ENCODE measurements at regions not wholly inside any gene's neighbourhood (a gene's known extent, or its start where the extent isn't known, plus 50 kb on each side); places are given as distances from the start of the nearest gene placed in this dataset.

GRCh38 chr6:120804612-120805011 lies 529.7 kb downstream of the TBC1D32 start:
- no peak overlapping the region for H3K9ac ChIP-seq (ENCODE audit: low read depth, low read length)
- H3K27me3 ChIP-seq (ENCODE audit: control insufficient read depth, insufficient read depth, low read length), result no peaks in the 10 kb centered on the region
- ChIA-PET POLR2A (ENCODE audit: unreplicated experiment) (interaction anchor here (0.7 kb wide), 1 partner anchor 18 kb away, joined by 4 read pairs; no protein-coding TSS in a partner anchor), CTCF (no interaction called here)
- H3K4me1 ChIP-seq (ENCODE audit: control insufficient read depth, insufficient read depth, low read length), result no peaks in the 10 kb centered on the region
- H4K8ac ChIP-seq (ENCODE audit: low read depth in 2 of 2, low read length in 2 of 2), result no peak overlapping the region
- dilution Hi-C loops (cut with HindIII; ENCODE audit: low sequenced_read_pairs, unreplicated experiment), result no loop called here
- H2AK5ac ChIP-seq (ENCODE audit: low read depth, low read length), result no peak overlapping the region
- H3K27ac ChIP-seq (ENCODE audit: insufficient read depth, low read length), result no peak overlapping the region
- no peak overlapping the region for H3K56ac ChIP-seq (ENCODE audit: extremely low read depth, insufficient read depth, low read length)
- no peak overlapping the region for H2BK20ac ChIP-seq (ENCODE audit: low read depth, low read length)
- no peak overlapping the region for H2AK9ac ChIP-seq (replicated peaks; ENCODE audit: low read depth, low read length, poor library complexity)
- H3K23ac ChIP-seq (ENCODE audit: low read depth, low read length), result no peak overlapping the region
- H2AFZ ChIP-seq (replicated peaks; ENCODE audit: low read length, poor library complexity), result no peak overlapping the region
- H3K79me1 ChIP-seq (ENCODE audit: low read depth in 1 of 2, low read length in 2 of 2), result no peaks in the 10 kb centered on the region
- H3K9me1 ChIP-seq (ENCODE audit: insufficient read depth, low read length), result no peaks in the 10 kb centered on the region
- no peak for ATAC-seq (ENCODE audit: low read depth)
- in situ Hi-C loops (cut with MboI; ENCODE audit: low sequenced_read_pairs), result no loop called here
- no peak overlapping the region for H3K4me2 ChIP-seq (ENCODE audit: low read depth, low read length)
- peaks cover 4% of the 10 kb centered on the region; the same call in 1 of the 2 replicates for H3K9me3 ChIP-seq (ENCODE audit: control insufficient read depth, insufficient read depth, low read length)
- H3K18ac ChIP-seq (ENCODE audit: low read depth, low read length), result no peak overlapping the region
- no peak overlapping the region for H2BK120ac ChIP-seq (ENCODE audit: low read depth, low read length)
- no peak overlapping the region for H2BK15ac ChIP-seq (ENCODE audit: low read depth, low read length)
- TF ChIP-seq USF2 (IDR thresholded peaks at IDR 0.05; ENCODE audit: low read depth, low read length), result no peak
- no peak for TF ChIP-seq RAD21 (IDR thresholded peaks at IDR 0.05; ENCODE audit: low read length)
- H3K36me3 ChIP-seq (ENCODE audit: control insufficient read depth, insufficient read depth, low read length), result no peaks in the 10 kb centered on the region
- DNase-seq, result no peak
- no peaks in the 10 kb centered on the region for H4K20me1 ChIP-seq (ENCODE audit: insufficient read depth, low read length)
- H3K4me3 ChIP-seq (ENCODE audit: insufficient read depth, low read depth, low read length), result no peak overlapping the region
- H4K5ac ChIP-seq (ENCODE audit: low read depth, low read length), result no peak overlapping the region
- no peak overlapping the region for H3K4ac ChIP-seq (ENCODE audit: low read depth, low read length)
- intact Hi-C loops (cut with micrococcal nuclease), result no loop called here
- BruUV-seq (replicated peaks), result no TSS peak
- no peak overlapping the region for H4K91ac ChIP-seq (ENCODE audit: insufficient read depth, low read depth, low read length)
- no CpG with 5 or more reads among the region's 2 CpGs for WGBS, 2 experiments (ENCODE audit: extremely low coverage in 2 of 2, insufficient read length in 1 of 2)
- no peak overlapping the region for H3K14ac ChIP-seq (replicated peaks; ENCODE audit: low read depth, low read length)
- H2BK5ac ChIP-seq (ENCODE audit: low read depth, low read length, poor library complexity, severe bottlenecking), result no peak overlapping the region

Measured in IMR-90 (cell line).